ENCODE measurements at regions not wholly inside any gene's neighbourhood (a gene's known extent, or its start where the extent isn't known, plus 50 kb on each side); places are given as distances from the start of the nearest gene placed in this dataset.

DNA sequence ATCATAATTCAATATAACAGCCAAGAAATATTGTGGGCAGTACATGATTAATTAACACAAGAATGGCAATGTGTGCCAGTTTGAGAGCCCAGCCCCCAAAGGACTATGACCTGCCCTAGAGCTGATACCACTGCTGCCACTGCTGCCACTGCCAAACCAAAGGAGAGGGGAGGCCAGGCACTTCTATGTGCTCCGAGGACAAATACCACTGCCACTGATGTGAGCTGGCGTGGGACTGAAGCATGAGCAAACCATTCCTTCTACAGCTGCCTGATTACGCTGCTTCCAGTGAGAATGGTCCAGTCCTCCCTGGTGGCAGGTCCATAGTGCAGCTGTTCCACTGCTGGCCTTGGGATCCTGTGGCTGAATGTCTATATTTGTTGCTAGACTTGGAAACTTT is 392.2 kb downstream of the CCDC85A start:
- Histone ChIP-seq H3K56ac (ENCODE audit: insufficient read length, low read depth, low read length) (no peak overlapping the region), H3K79me1 (ENCODE audit: insufficient read depth, low read depth, low read length, poor library complexity, severe bottlenecking) (no peaks in the 10 kb centered on the region), H2BK20ac (ENCODE audit: low read depth, low read length, poor library complexity, severe bottlenecking) (no peak overlapping the region), H2BK5ac (ENCODE audit: insufficient read length, low read length) (no peak overlapping the region), H3K4ac (ENCODE audit: low read depth, low read length) (no peak overlapping the region), H2AK5ac (ENCODE audit: insufficient read length, low read length) (no peak overlapping the region), H3T11ph (ENCODE audit: low read length) (no peak overlapping the region), H4K20me1 (ENCODE audit: control insufficient read depth, insufficient read depth, insufficient read length) (no peaks in the 10 kb centered on the region), H3K27me3 (ENCODE audit: insufficient read depth, low read length) (no peaks in the 10 kb centered on the region), H2BK12ac (ENCODE audit: insufficient read length, low read depth, low read length) (no peak overlapping the region), H3K27ac (ENCODE audit: insufficient read length, low read depth, low read length) (no peak overlapping the region), H3K14ac (ENCODE audit: insufficient read depth, low read length) (no peak overlapping the region), H3K18ac (ENCODE audit: insufficient read length, low read depth, low read length) (no peak overlapping the region), H4K5ac (ENCODE audit: insufficient read length, low read depth, low read length) (no peak overlapping the region), H4K91ac (ENCODE audit: insufficient read length, low read depth, low read length) (no peak overlapping the region), H3K4me2 (ENCODE audit: insufficient read depth, insufficient read length, low read length) (no peak overlapping the region), H3K23ac (ENCODE audit: insufficient read length, low read depth, low read length) (no peak overlapping the region), H3K79me2 (ENCODE audit: insufficient read depth, low read length) (no peaks in the 10 kb centered on the region), H3K23me2 (ENCODE audit: insufficient read length, low read depth, low read length, poor library complexity, severe bottlenecking) (no peaks in the 10 kb centered on the region), H2BK15ac (ENCODE audit: low read depth, low read length) (no peak overlapping the region), H3K9me3 (ENCODE audit: control insufficient read depth, low read depth, low read length) (no peaks in the 10 kb centered on the region), H3K4me1 (ENCODE audit: insufficient read depth, low read length) (no peaks in the 10 kb centered on the region), H2AFZ (ENCODE audit: low read length) (no peak overlapping the region), H3K9ac (ENCODE audit: extremely low read depth, insufficient read length, low read length) (no peak overlapping the region), H4K8ac (replicated peaks; ENCODE audit: insufficient read length, low read depth, low read length) (no peak overlapping the region), H2BK120ac (ENCODE audit: low read depth, low read length, poor library complexity, severe bottlenecking) (no peak overlapping the region)
- peaks cover 0 to 2% of the 10 kb centered on the region in 2 experiments; a peak in 1 of 5 replicates for H3K9me3 Mint-ChIP-seq
- H3K36me3 Mint-ChIP-seq (ENCODE audit: insufficient read depth in 1 of 3, low read depth in 3 of 3) = no peaks in the 10 kb centered on the region
- DNase-seq = no peak
- no CpG with 5 or more reads among the region's 3 CpGs for WGBS (ENCODE audit: extremely low coverage, insufficient read length, low lambda C conversion rate)
- H3K27ac Mint-ChIP-seq = no peak overlapping the region
- no peak overlapping the region for H3K4me3 Mint-ChIP-seq
- H3K4me1 Mint-ChIP-seq = no peaks in the 10 kb centered on the region
- no peak for TF ChIP-seq CTCF (conservative IDR thresholded peaks at IDR 0.05)
- H3K27me3 Mint-ChIP-seq (ENCODE audit: low read depth) = no peaks in the 10 kb centered on the region

All from H9 (cell line).